ENCODE measurements at regions not wholly inside any gene's neighbourhood (a gene's known extent, or its start where the extent isn't known, plus 50 kb on each side); places are given as distances from the start of the nearest gene placed in this dataset.
A peak's percentile ranks its signal among the peaks of the same experiment; 100 is the strongest.

DNA sequence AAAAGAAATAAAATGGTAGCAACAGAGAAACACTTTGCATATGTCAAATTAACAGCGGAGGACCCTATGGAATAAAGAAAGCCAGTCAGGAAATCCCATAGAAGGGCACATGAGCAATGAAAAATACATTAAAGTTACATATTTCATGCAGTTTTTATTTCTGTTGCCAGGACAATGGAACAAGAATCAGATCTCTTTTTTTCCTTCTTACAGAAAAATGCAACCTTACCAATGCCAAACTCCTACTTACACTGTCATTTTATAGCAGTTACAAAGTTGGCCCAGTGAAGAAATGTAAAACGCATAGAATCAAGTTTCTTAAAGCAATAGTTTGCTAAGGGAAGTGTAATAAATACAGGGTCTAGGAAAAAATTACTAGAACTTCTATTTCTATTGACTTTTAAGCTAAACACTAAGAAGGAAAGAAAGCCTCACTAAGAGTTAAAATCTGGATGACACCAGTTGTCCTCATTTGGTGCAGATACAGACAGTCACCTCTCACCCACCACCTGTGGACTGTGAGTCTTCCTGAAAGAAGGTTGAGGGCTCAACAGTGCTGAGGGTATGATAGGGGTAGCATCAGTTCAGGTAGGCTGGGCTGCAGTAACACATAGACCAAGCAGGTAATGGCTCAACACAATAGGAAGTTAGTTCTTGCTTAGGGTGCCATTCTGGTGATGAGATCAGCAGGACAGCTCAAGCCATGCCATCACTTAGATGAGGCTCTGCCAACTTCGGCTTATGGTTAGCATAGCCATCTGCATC, 224.6 kb downstream of the ANAPC10 start:
- TF ChIP-seq POLR2A (IDR thresholded peaks at IDR 0.05) (no peak), EP300 (IDR thresholded peaks at IDR 0.05) (no peak), POLR2AphosphoS5 (IDR thresholded peaks at IDR 0.05) (no peak)
- TF ChIP-seq, protein P1, sequence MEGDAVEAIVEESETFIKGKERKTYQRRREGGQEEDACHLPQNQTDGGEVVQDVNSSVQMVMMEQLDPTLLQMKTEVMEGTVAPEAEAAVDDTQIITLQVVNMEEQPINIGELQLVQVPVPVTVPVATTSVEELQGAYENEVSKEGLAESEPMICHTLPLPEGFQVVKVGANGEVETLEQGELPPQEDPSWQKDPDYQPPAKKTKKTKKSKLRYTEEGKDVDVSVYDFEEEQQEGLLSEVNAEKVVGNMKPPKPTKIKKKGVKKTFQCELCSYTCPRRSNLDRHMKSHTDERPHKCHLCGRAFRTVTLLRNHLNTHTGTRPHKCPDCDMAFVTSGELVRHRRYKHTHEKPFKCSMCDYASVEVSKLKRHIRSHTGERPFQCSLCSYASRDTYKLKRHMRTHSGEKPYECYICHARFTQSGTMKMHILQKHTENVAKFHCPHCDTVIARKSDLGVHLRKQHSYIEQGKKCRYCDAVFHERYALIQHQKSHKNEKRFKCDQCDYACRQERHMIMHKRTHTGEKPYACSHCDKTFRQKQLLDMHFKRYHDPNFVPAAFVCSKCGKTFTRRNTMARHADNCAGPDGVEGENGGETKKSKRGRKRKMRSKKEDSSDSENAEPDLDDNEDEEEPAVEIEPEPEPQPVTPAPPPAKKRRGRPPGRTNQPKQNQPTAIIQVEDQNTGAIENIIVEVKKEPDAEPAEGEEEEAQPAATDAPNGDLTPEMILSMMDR (IDR thresholded peaks at IDR 0.05), result no peak
- no peak overlapping the region for H3K4me3 ChIP-seq
- no peaks in the 10 kb centered on the region for H3K27me3 ChIP-seq
- H3K4me1 ChIP-seq, result no peaks in the 10 kb centered on the region
- no peak overlapping the region for H3K27ac ChIP-seq
- H3K9me3 ChIP-seq, result no peaks in the 10 kb centered on the region
- intact Hi-C loops (cut with DNase I; ENCODE audit: low total_unique reads), result no loop called here
- 91 to 98% (median 92%) methylated on average over 3 of the region's 3 CpGs for WGBS, 5 donors
- DNase-seq, result peak in 1 of 2 donors; percentile 6
- H3K36me3 ChIP-seq, result no peaks in the 10 kb centered on the region

DNA sequence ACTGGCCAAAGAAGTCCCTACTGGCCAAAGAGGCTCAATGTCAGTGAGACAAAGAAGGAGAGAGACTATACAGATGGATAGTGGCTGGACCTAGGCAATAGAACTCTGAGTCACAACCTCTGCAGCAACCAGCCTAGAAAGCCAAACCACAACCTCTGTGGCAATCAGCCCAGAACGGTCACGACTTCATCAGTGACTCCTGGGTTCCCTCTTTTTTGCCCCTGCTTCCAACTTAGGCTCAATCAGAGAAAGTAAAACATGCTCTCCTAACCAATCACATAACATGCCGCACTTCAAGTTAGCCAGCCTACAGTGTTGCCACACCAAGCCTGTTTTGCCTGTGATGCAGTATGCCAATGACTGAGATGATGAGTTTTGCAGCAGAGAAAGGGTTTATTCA, 203.4 kb downstream of the ANAPC10 start:
- Histone ChIP-seq H3K36me3 (no peaks in the 10 kb centered on the region), H3K9me3 (peaks cover 0 to 14% (median 3%) of the 10 kb centered on the region in 4 donors), H3K27me3 (no peaks in the 10 kb centered on the region), H3K4me1 (no peaks in the 10 kb centered on the region), H3K4me3 (no peak overlapping the region), H3K27ac (no peak overlapping the region)
- 79 to 91% (median 79%) methylated on average over 3 of the region's 3 CpGs for WGBS, 5 donors
- TF ChIP-seq, protein P1 (IDR thresholded peaks at IDR 0.05), result no peak
- TF ChIP-seq POLR2A (IDR thresholded peaks at IDR 0.05) (no peak), EP300 (IDR thresholded peaks at IDR 0.05) (no peak), POLR2AphosphoS5 (IDR thresholded peaks at IDR 0.05) (no peak)
- DNase-seq, result no peak
- intact Hi-C loops (cut with DNase I; ENCODE audit: low total_unique reads), result no loop called here

DNA sequence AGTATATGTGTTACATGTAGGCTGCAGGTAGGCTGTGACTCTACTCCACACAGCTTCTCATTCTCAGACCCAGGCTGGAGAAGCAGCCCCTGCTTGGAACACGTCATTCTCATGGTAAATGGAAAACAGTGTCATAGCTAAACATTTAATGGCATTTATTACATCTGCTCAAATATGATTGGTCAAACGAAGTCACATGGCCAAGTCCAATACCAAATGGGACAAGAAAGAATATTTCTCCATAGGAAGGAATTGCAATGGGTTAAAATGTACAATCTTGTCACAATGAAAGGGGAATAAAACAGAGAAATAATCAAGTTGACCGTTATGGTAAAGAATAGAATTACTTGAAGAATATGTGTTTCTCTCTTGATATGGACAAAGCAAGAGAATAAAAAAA, 198.6 kb downstream of the ANAPC10 start:
- 66 to 75% (median 70%) methylated on average over 3 of the region's 3 CpGs for WGBS, 5 donors
- Histone ChIP-seq H3K4me3 (no peak overlapping the region), H3K4me1 (no peaks in the 10 kb centered on the region), H3K27me3 (no peaks in the 10 kb centered on the region), H3K27ac (no peak overlapping the region), H3K36me3 (no peaks in the 10 kb centered on the region), H3K9me3 (peaks cover 0 to 12% (median 3%) of the 10 kb centered on the region in 4 donors)
- DNase-seq, result no peak
- intact Hi-C loops (cut with DNase I; ENCODE audit: low total_unique reads), result no loop called here
- TF ChIP-seq, protein P1 (IDR thresholded peaks at IDR 0.05), result no peak
- no peak for TF ChIP-seq EP300 (IDR thresholded peaks at IDR 0.05)

DNA sequence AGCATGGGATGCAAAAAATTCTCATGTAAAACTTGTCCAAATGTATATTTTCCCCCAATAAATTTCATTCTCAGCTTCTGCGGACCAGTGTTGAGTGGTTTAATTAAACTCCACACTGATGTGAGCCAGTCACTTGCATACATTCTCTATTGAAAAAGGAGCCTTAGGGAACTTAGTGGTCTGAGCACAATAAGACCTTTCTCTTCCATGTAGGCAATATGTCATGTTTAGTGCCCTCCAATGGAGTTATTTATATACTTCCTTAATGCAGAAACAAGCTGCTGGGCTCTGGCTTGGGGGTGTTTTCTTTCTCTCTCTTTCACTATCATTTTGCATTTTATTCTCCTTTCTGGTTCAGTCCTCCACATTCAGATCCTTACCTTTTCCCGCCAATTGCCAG, 196.9 kb downstream of the ANAPC10 start:
- DNase-seq, result no peak
- TF ChIP-seq POLR2A (IDR thresholded peaks at IDR 0.05) (no peak), EP300 (IDR thresholded peaks at IDR 0.05) (no peak), POLR2AphosphoS5 (IDR thresholded peaks at IDR 0.05) (no peak)
- TF ChIP-seq, protein P1 (IDR thresholded peaks at IDR 0.05), result no peak
- no peaks in the 10 kb centered on the region for H3K36me3 ChIP-seq
- H3K27ac ChIP-seq, result no peak overlapping the region
- no peak overlapping the region for H3K4me3 ChIP-seq
- WGBS, 5 donors, result 86 to 96% (median 91%) methylated on average over 2 of the region's 2 CpGs
- no peaks in the 10 kb centered on the region for H3K27me3 ChIP-seq
- no peaks in the 10 kb centered on the region for H3K4me1 ChIP-seq
- intact Hi-C loops (cut with DNase I; ENCODE audit: low total_unique reads), result no loop called here
- peaks cover 0 to 6% (median 0%) of the 10 kb centered on the region in 4 donors for H3K9me3 ChIP-seq

Data from stomach (tissue), 8 donors.